CD4-positive, alpha-beta T cell treated with Interferon gamma for 1 hour (primary cell): ENCODE measurements at regions not wholly inside any gene's neighbourhood (a gene's known extent, or its start where the extent isn't known, plus 50 kb on each side); places are given as distances from the start of the nearest gene placed in this dataset.

Source experiments
- DNase-seq: peaks from one replicate; pipeline ENCODE4 v3.0.0-alpha.2; 2020

GRCh38 chr2:821546-821945, 129.1 kb upstream of the SNTG2 start:
- no peak for DNase-seq

GRCh38 chr2:819601-820000, 131.0 kb upstream of the SNTG2 start:
- no peak for DNase-seq

GRCh38 chr2:819121-819520, 131.5 kb upstream of the SNTG2 start:
- no peak for DNase-seq

GRCh38 chr2:817336-818015, 133.2 kb upstream of the SNTG2 start:
- no peak for DNase-seq

GRCh38 chr2:816278-816677, 134.4 kb upstream of the SNTG2 start:
- no peak for DNase-seq

GRCh38 chr2:810397-810796, 133.2 kb upstream of the TMEM18 start:
- DNase-seq = no peak

- DNase-seq = no peak
These were observed 130.1 kb upstream of the TMEM18 start for GRCh38 chr2:807300-807699.

- DNase-seq = no peak
These were observed 128.5 kb upstream of the TMEM18 start for GRCh38 chr2:805664-806063.

- DNase-seq = no peak
These were observed 120.8 kb upstream of the TMEM18 start for GRCh38 chr2:797993-798392.

GRCh38 chr2:797556-797955, 120.3 kb upstream of the TMEM18 start:
- DNase-seq = no peak

- DNase-seq = no peak
These were observed 119.2 kb upstream of the TMEM18 start for GRCh38 chr2:796141-796985.

- DNase-seq = no peak
These were observed 118.4 kb upstream of the TMEM18 start for GRCh38 chr2:795531-796041.

GRCh38 chr2:794554-795241, 117.5 kb upstream of the TMEM18 start:
- DNase-seq = no peak

GRCh38 chr2:793236-793635, 116.0 kb upstream of the TMEM18 start:
- no peak for DNase-seq

- no peak for DNase-seq
These were observed 115.5 kb upstream of the TMEM18 start for GRCh38 chr2:792687-793086.

- no peak for DNase-seq
These were observed 113.5 kb upstream of the TMEM18 start for GRCh38 chr2:790634-791245.

GRCh38 chr2:790081-790480, 112.9 kb upstream of the TMEM18 start:
- no peak for DNase-seq

- no peak for DNase-seq
These were observed 112.3 kb upstream of the TMEM18 start for GRCh38 chr2:789529-789928.

GRCh38 chr2:788227-789032, 111.2 kb upstream of the TMEM18 start:
- DNase-seq = no peak

GRCh38 chr2:784753-785152, 107.5 kb upstream of the TMEM18 start:
- DNase-seq = no peak

- no peak for DNase-seq
These were observed 103.4 kb upstream of the TMEM18 start for GRCh38 chr2:780581-780980.

- no peak for DNase-seq
These were observed 102.8 kb upstream of the TMEM18 start for GRCh38 chr2:780002-780401.
